Activated CD8-positive, alpha-beta T cell treated with anti-CD3 and anti-CD28 coated beads for 36 hours (primary cell): ENCODE measurements at regions not wholly inside any gene's neighbourhood (a gene's known extent, or its start where the extent isn't known, plus 50 kb on each side); places are given as distances from the start of the nearest gene placed in this dataset.

ENCODE experiments used
- ATAC-seq: fragments of 200-7000 bp; cut with Tn5 transposase; one replicate; pipeline ENCODE4 v1.10.0; 2021; ENCODE audit warnings: mild to moderate bottlenecking, moderate library complexity
- CTCF ChIA-PET: fragments of 350-600 bp; sonication (Branson Sonifier 250); formaldehyde crosslinking; loops from one replicate; lab custom pipeline; 2021; ENCODE audit warnings: antibody characterized with exemption; lab: Charles Lee
- POLR2A ChIA-PET: fragments of 350-600 bp; sonication (Branson Sonifier 250); formaldehyde crosslinking; loops from one replicate; lab custom pipeline; 2021; ENCODE audit warnings: antibody characterized with exemption; lab: Charles Lee
- DNase-seq: peaks from one replicate; pipeline ENCODE4 v3.0.0-alpha.2; 2020
- H3K27ac Mint-ChIP-seq: one replicate; pipeline ENCODE4 v1.8.0; 2021; ENCODE audit warnings: mild to moderate bottlenecking, mixed read lengths
- H3K27me3 Mint-ChIP-seq: one replicate; pipeline ENCODE4 v1.8.0; 2021; ENCODE audit warnings: mixed read lengths
- H3K36me3 Mint-ChIP-seq: one replicate; pipeline ENCODE4 v1.8.0; 2021; ENCODE audit warnings: low read depth, mixed read lengths
- H3K4me1 Mint-ChIP-seq: one replicate; pipeline ENCODE4 v1.8.0; 2021; ENCODE audit warnings: low read depth, mixed read lengths
- H3K4me3 Mint-ChIP-seq: one replicate; pipeline ENCODE4 v1.8.0; 2021; ENCODE audit warnings: mild to moderate bottlenecking, moderate library complexity, mixed read lengths
- H3K9me3 Mint-ChIP-seq: one replicate; pipeline ENCODE4 v1.8.0; 2021; ENCODE audit warnings: mixed read lengths
- intact Hi-C: fragments of 100-400 bp; cut with micrococcal nuclease; formaldehyde crosslinking; loops from one replicate; pipeline ENCODE4 v1.10.0; 2022
- TF ChIP-seq, protein P1 (sequence below): fragments of 200-600 bp; IDR thresholded peaks from one replicate; pipeline ENCODE4 v1.8.0; 2022; ENCODE audit warnings: antibody characterized with exemption, mild to moderate bottlenecking

DNA sequence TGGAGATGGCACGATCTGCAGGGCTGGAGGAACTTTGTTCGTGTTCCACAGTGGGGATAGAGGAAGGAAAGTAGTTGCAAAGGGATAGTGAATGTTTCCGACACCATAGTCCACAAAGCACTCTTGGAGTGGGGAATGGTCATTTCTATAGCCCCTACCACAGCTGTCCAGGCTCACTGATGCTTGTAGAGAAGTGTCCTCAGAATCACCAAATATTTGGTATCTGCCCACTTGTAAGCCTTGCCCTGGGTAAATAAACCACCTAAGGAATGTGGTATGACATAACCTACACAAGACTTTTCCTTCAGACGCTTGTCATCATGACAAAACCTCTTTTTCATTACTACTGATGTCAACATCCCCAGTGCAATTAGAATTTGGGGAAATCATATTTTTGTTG lies 686.5 kb upstream of the ARGLU1 start:
- POLR2A ChIA-PET = no interaction called here
- no peak overlapping the region for H3K4me3 Mint-ChIP-seq
- intact Hi-C loops = no loop called here

DNA sequence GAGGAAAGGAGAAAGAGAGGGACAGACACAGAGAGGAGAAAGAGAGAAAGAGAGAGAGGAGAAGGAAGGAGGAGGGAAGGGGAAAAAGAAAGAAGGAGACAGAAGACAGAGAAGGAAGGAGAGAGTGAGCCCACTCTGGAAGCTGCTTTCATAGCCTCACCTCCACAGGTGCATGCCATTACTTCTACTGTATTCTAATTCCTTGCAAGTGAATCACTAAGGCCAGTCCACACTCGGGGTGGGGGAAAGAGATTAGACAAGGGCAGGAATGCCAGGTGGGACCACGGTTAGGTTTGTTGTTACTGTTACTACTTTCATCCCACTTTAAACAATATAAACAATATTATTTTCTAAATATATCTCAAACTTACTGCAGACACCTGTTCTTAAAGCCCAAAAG lies 684.5 kb upstream of the ARGLU1 start:
- ChIA-PET POLR2A (no interaction called here), CTCF (no interaction called here)
- H3K36me3 Mint-ChIP-seq = no peaks in the 10 kb centered on the region

More for the DNA sequence above, 686.5 kb upstream of the ARGLU1 start:
- Mint-ChIP-seq H3K4me1 (no peaks in the 10 kb centered on the region), H3K9me3 (peaks cover 2% of the 10 kb centered on the region), H3K27me3 (no peaks in the 10 kb centered on the region), H3K36me3 (no peaks in the 10 kb centered on the region), H3K27ac (no peak overlapping the region)
- DNase-seq (no peak), ATAC-seq (no peak)
- CTCF ChIA-PET = interaction anchor here (1.1 kb wide), 1 partner anchor 43 kb away, joined by 3 read pairs; no protein-coding TSS in a partner anchor
- TF ChIP-seq, protein P1, sequence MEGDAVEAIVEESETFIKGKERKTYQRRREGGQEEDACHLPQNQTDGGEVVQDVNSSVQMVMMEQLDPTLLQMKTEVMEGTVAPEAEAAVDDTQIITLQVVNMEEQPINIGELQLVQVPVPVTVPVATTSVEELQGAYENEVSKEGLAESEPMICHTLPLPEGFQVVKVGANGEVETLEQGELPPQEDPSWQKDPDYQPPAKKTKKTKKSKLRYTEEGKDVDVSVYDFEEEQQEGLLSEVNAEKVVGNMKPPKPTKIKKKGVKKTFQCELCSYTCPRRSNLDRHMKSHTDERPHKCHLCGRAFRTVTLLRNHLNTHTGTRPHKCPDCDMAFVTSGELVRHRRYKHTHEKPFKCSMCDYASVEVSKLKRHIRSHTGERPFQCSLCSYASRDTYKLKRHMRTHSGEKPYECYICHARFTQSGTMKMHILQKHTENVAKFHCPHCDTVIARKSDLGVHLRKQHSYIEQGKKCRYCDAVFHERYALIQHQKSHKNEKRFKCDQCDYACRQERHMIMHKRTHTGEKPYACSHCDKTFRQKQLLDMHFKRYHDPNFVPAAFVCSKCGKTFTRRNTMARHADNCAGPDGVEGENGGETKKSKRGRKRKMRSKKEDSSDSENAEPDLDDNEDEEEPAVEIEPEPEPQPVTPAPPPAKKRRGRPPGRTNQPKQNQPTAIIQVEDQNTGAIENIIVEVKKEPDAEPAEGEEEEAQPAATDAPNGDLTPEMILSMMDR = no peak

DNA sequence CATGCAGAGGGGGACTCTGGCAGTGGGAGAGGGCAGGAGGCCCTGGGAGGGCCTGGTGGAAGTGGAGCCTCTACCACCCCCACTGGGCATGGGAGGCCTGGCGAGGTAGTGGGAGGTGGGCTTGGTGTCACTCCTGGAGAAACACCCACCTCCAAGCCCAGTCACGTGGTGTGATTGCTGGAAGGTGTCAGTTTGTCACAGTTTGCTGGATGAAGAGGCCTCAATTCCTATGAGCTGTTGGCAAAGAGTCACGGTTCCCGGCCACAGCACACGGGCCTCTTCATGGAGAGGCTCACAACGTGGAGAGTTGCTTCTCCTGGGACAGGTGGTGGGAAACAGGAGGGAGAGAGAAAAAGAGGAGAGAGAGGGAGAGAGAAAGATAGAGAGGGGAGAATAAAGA lies 684.1 kb upstream of the ARGLU1 start:
- Mint-ChIP-seq H3K27me3 (no peaks in the 10 kb centered on the region), H3K4me3 (no peak overlapping the region), H3K36me3 (no peaks in the 10 kb centered on the region), H3K27ac (no peak overlapping the region), H3K4me1 (no peaks in the 10 kb centered on the region), H3K9me3 (peaks cover 2% of the 10 kb centered on the region)
- ChIA-PET POLR2A (no interaction called here), CTCF (no interaction called here)
- no peak for ATAC-seq
- TF ChIP-seq, protein P1 = no peak
- no peak for DNase-seq
- intact Hi-C loops = no loop called here

More for the DNA sequence above, 684.5 kb upstream of the ARGLU1 start:
- DNase-seq = no peak
- Mint-ChIP-seq H3K4me3 (no peak overlapping the region), H3K27ac (no peak overlapping the region), H3K9me3 (peaks cover 2% of the 10 kb centered on the region), H3K27me3 (no peaks in the 10 kb centered on the region), H3K4me1 (no peaks in the 10 kb centered on the region)
- intact Hi-C loops = no loop called here
- ATAC-seq = no peak
- TF ChIP-seq, protein P1 = no peak

DNA sequence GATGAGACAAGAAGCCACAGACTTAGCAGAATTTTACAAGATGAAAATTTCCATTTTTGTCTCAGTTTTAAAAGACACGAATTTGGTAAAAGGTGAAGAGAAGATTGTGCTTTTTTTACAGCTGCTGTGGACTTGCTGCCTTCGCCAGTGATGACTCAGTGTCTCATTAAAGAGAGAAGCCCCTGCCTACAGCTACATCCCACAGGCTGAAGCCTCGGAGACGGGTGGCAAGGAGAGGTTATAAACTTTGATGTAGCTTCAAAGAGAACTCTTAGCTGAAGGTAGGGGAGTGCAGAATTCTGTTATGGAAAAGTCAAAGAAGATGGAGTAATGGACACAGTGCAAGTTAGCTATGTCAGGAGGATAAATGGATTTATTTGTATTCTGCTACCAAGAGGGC lies 683.4 kb upstream of the ARGLU1 start:
- DNase-seq (no peak), ATAC-seq (no peak)
- Mint-ChIP-seq H3K9me3 (peaks cover 2% of the 10 kb centered on the region), H3K27me3 (no peaks in the 10 kb centered on the region), H3K4me1 (no peaks in the 10 kb centered on the region), H3K27ac (no peak overlapping the region), H3K36me3 (no peaks in the 10 kb centered on the region), H3K4me3 (no peak overlapping the region)
- TF ChIP-seq, protein P1 = no peak
- ChIA-PET POLR2A (no interaction called here), CTCF (no interaction called here)
- intact Hi-C loops = no loop called here

DNA sequence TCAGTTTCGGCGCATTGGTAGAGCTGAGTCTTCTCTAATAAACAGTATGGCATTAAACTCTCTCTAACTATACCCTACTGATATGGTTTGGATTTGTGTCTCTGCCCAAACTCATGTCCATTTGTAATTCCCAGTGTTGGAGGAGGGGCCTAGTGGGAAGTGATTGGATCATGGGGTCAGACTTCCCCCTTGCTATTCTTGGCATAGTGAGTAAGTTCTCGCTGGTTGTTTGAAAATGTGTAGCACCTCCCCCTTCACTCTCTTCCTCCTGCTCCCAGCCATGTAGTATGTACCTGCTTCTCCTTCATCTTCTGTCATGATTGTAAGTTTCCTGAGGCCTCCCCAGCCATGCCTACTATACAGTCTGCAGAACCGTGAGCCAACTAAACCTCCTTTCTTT lies 682.7 kb upstream of the ARGLU1 start:
- intact Hi-C loops = no loop called here
- no peak overlapping the region for H3K4me3 Mint-ChIP-seq
- H3K4me1 Mint-ChIP-seq = no peaks in the 10 kb centered on the region
- ChIA-PET CTCF (no interaction called here), POLR2A (no interaction called here)
- H3K36me3 Mint-ChIP-seq = no peaks in the 10 kb centered on the region
- ATAC-seq (no peak), DNase-seq (no peak)
- H3K27ac Mint-ChIP-seq = no peak overlapping the region
- H3K27me3 Mint-ChIP-seq = no peaks in the 10 kb centered on the region
- TF ChIP-seq, protein P1 = no peak
- peaks cover 2% of the 10 kb centered on the region for H3K9me3 Mint-ChIP-seq
